Breast epithelium (tissue), 3 donors: ENCODE measurements at regions not wholly inside any gene's neighbourhood (a gene's known extent, or its start where the extent isn't known, plus 50 kb on each side); places are given as distances from the start of the nearest gene placed in this dataset.

Experiments
- POLR2A ChIP-seq: fragments of 450-650 bp; IDR thresholded peaks from one replicate; pipeline ENCODE4 v1.6.1; 2016; ENCODE audit warnings: antibody characterized with exemption, mild to moderate bottlenecking, moderate library complexity
- POLR2AphosphoS5 ChIP-seq, 3 donors: sonication (generic); formaldehyde crosslinking; IDR thresholded peaks; one replicate each; pipeline ENCODE4 v1.6.1; 2017; ENCODE audit warnings: antibody characterized with exemption in 3 of 3
- TF ChIP-seq, protein P1 (sequence below), 3 donors: fragments of 450-650 bp; IDR thresholded peaks; one replicate each; pipeline ENCODE4 v1.5.1; 2016 to 2017; ENCODE audit warnings: antibody characterized with exemption in 3 of 3, mild to moderate bottlenecking in 3 of 3, moderate library complexity in 3 of 3

DNA sequence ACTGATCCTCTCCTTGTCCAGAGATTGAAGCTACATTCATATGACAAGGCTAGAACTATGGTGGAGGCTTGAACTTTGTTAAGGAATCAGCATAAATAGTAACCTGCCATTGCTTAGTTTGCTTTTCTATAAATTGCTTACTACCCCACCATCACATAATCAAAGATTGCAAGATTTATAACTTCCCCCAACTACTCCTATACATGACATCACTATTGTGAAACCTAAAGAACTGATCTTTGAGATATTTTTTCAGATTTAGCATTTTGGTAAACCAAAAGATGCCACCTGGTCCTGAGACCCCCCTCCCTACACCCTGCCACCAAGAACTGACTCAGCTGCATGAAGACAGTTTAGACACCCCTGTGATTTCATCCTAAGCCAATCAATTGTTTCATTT, 385.3 kb downstream of the CDC5L start:
- TF ChIP-seq, protein P1, sequence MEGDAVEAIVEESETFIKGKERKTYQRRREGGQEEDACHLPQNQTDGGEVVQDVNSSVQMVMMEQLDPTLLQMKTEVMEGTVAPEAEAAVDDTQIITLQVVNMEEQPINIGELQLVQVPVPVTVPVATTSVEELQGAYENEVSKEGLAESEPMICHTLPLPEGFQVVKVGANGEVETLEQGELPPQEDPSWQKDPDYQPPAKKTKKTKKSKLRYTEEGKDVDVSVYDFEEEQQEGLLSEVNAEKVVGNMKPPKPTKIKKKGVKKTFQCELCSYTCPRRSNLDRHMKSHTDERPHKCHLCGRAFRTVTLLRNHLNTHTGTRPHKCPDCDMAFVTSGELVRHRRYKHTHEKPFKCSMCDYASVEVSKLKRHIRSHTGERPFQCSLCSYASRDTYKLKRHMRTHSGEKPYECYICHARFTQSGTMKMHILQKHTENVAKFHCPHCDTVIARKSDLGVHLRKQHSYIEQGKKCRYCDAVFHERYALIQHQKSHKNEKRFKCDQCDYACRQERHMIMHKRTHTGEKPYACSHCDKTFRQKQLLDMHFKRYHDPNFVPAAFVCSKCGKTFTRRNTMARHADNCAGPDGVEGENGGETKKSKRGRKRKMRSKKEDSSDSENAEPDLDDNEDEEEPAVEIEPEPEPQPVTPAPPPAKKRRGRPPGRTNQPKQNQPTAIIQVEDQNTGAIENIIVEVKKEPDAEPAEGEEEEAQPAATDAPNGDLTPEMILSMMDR (IDR thresholded peaks at IDR 0.05) = no peak
- TF ChIP-seq POLR2A (no peak), POLR2AphosphoS5 (IDR thresholded peaks at IDR 0.05) (no peak)
